ENCODE measurements at regions not wholly inside any gene's neighbourhood (a gene's known extent, or its start where the extent isn't known, plus 50 kb on each side); places are given as distances from the start of the nearest gene placed in this dataset.

DNA sequence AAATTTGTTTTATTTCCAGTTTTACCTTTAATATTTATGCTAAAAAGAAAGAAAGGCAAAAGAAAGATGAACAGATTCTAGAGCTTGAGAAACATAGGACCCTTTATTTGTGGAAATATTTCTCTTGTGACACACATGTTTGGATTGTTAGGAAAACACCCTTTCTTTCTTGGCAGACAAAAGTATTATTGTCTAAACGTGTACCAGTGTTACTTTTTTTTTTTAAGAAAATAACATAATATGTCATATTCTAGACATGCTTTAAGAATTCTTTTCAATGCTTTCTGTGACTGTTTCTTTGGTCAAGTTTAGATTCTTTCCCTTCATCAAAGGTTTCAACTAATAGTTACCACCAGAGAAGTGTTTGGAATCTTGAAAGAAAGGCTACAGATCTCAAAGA is 183.4 kb upstream of the CNR1 start:
- TF ChIP-seq POLR2A (IDR thresholded peaks at IDR 0.05) (no peak), CTCF (IDR thresholded peaks at IDR 0.05 in 4 of 5, conservative IDR thresholded peaks at IDR 0.05 in 1 of 5) (no peak)

Measured in gastrocnemius medialis (tissue), 4 donors.